GM10266 (cell line): ENCODE measurements at regions not wholly inside any gene's neighbourhood (a gene's known extent, or its start where the extent isn't known, plus 50 kb on each side); places are given as distances from the start of the nearest gene placed in this dataset.

Experiments
- DNase-seq: peaks from one replicate; pipeline ENCODE4 v3.0.0; 2012; ENCODE audit errors: extremely low spot score
- CTCF ChIP-seq: IDR thresholded peaks from 2 replicates; pipeline ENCODE4 v1.5.1; 2012; ENCODE audit warnings: mild to moderate bottlenecking, low read depth; ENCODE audit not compliant: control insufficient read depth, insufficient read depth; ENCODE audit errors: missing control alignments

- DNase-seq: no peak
- TF ChIP-seq CTCF: no peak
Measured at GRCh38 chr6:91383207-91383606, 796.3 kb upstream of the MAP3K7 start.

- no peak for TF ChIP-seq CTCF
- no peak for DNase-seq
Measured at GRCh38 chr6:91376686-91377085, 789.8 kb upstream of the MAP3K7 start.

GRCh38 chr6:91366781-91367180, 779.9 kb upstream of the MAP3K7 start:
- no peak for TF ChIP-seq CTCF
- no peak for DNase-seq

GRCh38 chr6:91358986-91359385, 772.1 kb upstream of the MAP3K7 start:
- no peak for TF ChIP-seq CTCF
- DNase-seq: no peak

GRCh38 chr6:91352878-91353277, 766.0 kb upstream of the MAP3K7 start:
- DNase-seq: no peak
- TF ChIP-seq CTCF: no peak

GRCh38 chr6:91352321-91352720, 765.4 kb upstream of the MAP3K7 start:
- DNase-seq: no peak
- TF ChIP-seq CTCF: no peak

- no peak for DNase-seq
- no peak for TF ChIP-seq CTCF
Measured at GRCh38 chr6:91350146-91350908, 763.5 kb upstream of the MAP3K7 start.
